GM06990 (cell line): ENCODE measurements at regions not wholly inside any gene's neighbourhood (a gene's known extent, or its start where the extent isn't known, plus 50 kb on each side); places are given as distances from the start of the nearest gene placed in this dataset.

Experiments used
- DNase-seq: peaks from one replicate; pipeline ENCODE4 v3.0.0-alpha.2; 2011; ENCODE audit not compliant: insufficient read length; ENCODE audit errors: extremely low read depth
- H3K27me3 ChIP-seq: replicated peaks from 2 replicates; pipeline ENCODE4 v1.6.0; 2011; ENCODE audit warnings: low read length; ENCODE audit not compliant: control insufficient read depth, insufficient read depth
- H3K36me3 ChIP-seq: 2 replicates; pipeline ENCODE4 v1.5.1; 2011; ENCODE audit warnings: low read length; ENCODE audit not compliant: control insufficient read depth, insufficient read depth
- H3K4me3 ChIP-seq: replicated peaks from 2 replicates; pipeline ENCODE4 v1.5.1; 2011; ENCODE audit warnings: low read depth, mild to moderate bottlenecking, control low read depth, low read length
- TF ChIP-seq, protein P1 (sequence below): IDR thresholded peaks from 2 replicates; pipeline ENCODE4 v1.5.1; 2011; ENCODE audit warnings: low read length, control low read depth, mild to moderate bottlenecking, inconsistent platforms; ENCODE audit not compliant: insufficient read depth, poor library complexity, severe bottlenecking

DNA sequence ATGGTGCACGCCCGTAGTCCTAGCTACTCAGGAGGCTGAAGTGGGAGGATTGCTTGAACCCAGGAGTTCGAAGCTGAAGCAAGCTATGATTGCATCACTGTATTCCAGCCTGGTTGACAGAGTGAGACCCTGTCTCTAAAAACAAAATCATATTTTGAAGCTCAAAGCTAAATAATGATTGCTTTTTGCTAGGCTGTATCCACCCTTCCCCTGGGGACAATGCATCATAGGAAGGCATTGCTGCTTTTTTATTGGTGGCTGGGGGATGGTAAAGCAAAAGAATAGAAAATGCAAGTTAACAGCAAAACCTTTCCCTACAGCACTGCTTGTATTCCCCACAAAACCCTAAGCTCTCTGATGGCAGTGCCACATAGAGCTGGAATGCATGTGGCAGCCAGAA is 107.5 kb upstream of the WAC start:
- TF ChIP-seq, protein P1, sequence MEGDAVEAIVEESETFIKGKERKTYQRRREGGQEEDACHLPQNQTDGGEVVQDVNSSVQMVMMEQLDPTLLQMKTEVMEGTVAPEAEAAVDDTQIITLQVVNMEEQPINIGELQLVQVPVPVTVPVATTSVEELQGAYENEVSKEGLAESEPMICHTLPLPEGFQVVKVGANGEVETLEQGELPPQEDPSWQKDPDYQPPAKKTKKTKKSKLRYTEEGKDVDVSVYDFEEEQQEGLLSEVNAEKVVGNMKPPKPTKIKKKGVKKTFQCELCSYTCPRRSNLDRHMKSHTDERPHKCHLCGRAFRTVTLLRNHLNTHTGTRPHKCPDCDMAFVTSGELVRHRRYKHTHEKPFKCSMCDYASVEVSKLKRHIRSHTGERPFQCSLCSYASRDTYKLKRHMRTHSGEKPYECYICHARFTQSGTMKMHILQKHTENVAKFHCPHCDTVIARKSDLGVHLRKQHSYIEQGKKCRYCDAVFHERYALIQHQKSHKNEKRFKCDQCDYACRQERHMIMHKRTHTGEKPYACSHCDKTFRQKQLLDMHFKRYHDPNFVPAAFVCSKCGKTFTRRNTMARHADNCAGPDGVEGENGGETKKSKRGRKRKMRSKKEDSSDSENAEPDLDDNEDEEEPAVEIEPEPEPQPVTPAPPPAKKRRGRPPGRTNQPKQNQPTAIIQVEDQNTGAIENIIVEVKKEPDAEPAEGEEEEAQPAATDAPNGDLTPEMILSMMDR = no peak
- no peaks in the 10 kb centered on the region; the same call in 1 of the 2 replicates for H3K27me3 ChIP-seq
- no peak overlapping the region for H3K4me3 ChIP-seq
- no peak for DNase-seq
- H3K36me3 ChIP-seq = no peaks in the 10 kb centered on the region

DNA sequence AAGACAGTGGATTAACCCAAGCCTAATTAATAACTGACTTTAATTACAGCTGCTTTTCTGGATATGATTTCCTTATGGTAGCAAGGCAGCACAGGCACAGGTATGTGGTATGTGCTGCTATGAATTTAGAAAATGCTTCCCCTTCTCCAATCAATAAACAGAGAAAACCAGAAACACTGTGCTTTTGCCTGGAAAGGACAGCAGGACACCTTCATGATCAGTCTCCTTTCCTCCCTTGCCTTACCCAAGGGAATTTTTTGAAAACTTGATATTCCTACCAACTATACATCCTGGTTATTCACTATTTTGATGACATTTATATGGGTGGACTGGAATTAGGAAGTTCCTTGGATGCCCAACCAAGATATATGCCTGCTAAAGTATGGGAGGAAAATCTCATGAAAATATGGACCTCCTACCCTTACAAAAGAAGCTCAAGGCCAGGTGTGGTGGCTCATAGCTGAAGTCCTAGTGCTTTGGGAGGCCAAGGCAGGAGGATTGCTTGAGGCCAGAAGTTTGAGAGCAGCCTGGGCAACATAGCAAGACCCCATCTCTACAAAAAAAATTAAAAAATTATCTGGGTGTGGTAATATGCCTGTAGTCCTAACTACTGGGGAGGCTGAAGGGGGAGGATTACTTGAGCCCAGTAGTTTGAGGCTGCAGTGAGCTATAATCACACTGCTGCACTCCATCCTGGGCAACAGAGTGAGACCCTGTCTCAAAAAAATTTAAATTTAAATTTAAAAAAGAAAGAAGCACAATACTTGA is 106.3 kb upstream of the WAC start:
- no peaks in the 10 kb centered on the region for H3K36me3 ChIP-seq
- H3K4me3 ChIP-seq = no peak overlapping the region
- no peaks in the 10 kb centered on the region for H3K27me3 ChIP-seq
- no peak for DNase-seq
- TF ChIP-seq, protein P1 = no peak

DNA sequence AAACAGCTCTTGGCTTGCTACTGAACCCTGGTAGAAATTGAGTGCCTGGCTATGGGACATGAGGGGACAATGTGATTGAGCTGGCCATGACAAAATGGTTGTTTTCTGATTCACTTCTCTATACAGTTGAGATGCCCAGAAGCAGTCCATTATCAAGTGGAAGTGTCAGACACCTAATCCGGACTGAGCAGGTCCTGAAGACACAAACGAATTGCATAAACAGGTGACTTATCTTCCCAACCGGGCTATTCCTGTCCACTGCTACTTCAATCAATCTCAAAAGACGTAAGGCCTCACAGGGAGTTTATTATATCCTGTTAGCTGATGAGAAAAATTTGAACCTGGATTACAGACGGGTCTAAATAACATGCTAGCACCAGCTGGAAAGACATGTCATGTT is 105.5 kb upstream of the WAC start:
- Histone ChIP-seq H3K36me3 (no peaks in the 10 kb centered on the region), H3K4me3 (no peak overlapping the region), H3K27me3 (no peaks in the 10 kb centered on the region)
- TF ChIP-seq, protein P1 = no peak
- DNase-seq = no peak

DNA sequence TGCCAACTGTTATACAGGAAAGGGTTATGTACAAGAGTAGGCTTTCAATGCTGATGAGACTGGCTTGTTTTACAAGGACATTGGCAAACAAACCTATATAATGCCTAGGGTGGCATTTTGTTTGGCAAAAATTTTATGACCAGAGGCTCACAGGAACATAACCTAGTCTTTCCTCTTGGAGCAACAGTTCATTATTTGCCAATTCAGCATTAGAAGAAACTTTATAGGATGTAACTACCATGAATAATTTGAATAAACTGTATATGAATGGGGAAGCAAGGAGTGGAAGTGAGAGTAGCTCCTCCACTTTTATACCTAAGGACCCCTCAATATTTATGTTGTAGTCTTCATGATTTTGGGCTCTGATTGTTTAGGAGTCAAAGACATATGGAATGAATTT is 103.9 kb upstream of the WAC start:
- no peak for DNase-seq
- H3K27me3 ChIP-seq = no peaks in the 10 kb centered on the region
- H3K4me3 ChIP-seq = no peak overlapping the region
- no peaks in the 10 kb centered on the region for H3K36me3 ChIP-seq
- TF ChIP-seq, protein P1 = no peak

DNA sequence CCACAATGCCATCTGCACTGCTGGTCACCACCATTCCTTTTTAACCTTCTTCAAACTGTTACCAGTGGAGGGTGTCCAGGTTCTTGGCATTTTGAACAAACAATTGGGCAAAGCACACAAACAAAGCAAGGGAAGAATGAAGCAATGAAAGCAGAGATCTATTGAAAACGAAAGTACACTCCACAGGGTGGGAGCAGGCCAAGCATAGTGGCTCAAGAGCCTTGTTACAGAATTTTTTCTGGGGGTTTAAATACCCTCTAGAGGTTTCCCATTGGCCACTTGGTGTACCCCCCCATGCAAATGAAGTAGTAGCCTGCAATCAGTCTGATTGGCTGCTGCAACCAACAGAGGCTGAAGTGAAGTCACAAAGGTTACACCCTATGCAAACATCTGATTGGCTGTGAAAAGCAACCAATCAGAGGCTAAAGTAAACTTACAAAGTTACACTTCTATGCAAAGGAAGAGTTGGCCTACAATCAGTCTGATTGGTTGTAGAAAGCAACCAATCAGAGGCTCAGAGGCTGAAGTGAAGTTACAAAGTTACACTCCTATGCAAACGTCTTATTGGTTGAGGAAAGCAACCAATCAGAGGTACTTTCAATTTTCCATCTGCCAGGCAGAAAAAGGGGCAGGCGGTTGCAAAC is 103.2 kb upstream of the WAC start:
- TF ChIP-seq, protein P1 = no peak
- Histone ChIP-seq H3K27me3 (no peaks in the 10 kb centered on the region), H3K4me3 (no peak overlapping the region), H3K36me3 (no peaks in the 10 kb centered on the region)
- no peak for DNase-seq
